GM12878 (cell line): ENCODE measurements at regions not wholly inside any gene's neighbourhood (a gene's known extent, or its start where the extent isn't known, plus 50 kb on each side); places are given as distances from the start of the nearest gene placed in this dataset.

ENCODE experiments used
- ATAC-seq: fragments of 200-7000 bp; cut with Tn5 transposase; 3 replicates; pipeline ENCODE4 v1.9.1; 2020; ENCODE audit warnings: mild to moderate bottlenecking, moderate library complexity
- BruUV-seq: library from RNA; stranded (reverse); fragments of 400-500 nt; replicated peaks from 2 replicates; lab custom pipeline; 2021; lab: Mats Ljungman, UMichigan
- CTCF ChIA-PET: fragments of 300-600 bp; sonication (Branson Sonifier 250); formaldehyde crosslinking; extraction: SDS; loops from one replicate; lab custom pipeline; 2021; ENCODE audit warnings: inconsistent platforms; lab: Yijun Ruan, JAX
- POLR2A ChIA-PET: fragments of 350-600 bp; formaldehyde crosslinking; extraction: SDS; loops from one replicate; lab custom pipeline; 2021; ENCODE audit warnings: inconsistent platforms; lab: Charles Lee
- RAD21 ChIA-PET: fragments of 300-600 bp; sonication (Branson Sonifier 250); formaldehyde crosslinking; loops from one replicate; lab custom pipeline; 2023; ENCODE audit warnings: antibody characterized with exemption; ENCODE audit not compliant: unreplicated experiment; lab: Charles Lee
- SMC1A ChIA-PET: fragments of 300-600 bp; sonication (Branson Sonifier 250); formaldehyde crosslinking; loops from one replicate; lab custom pipeline; 2023; ENCODE audit not compliant: unreplicated experiment, uncharacterized antibody; lab: Charles Lee
- DNase-seq: peaks from one replicate; pipeline ENCODE4 v3.0.0-alpha.2; 2011; ENCODE audit warnings: low read depth, low spot score
- FAIRE-seq: peaks from 3 replicates; lab custom pipeline; 2011; peaks lifted over from hg19 to GRCh38; lab: Jason Lieb, UNC
- H2AFZ ChIP-seq: 2 replicates; pipeline ENCODE4 v1.6.0; 2011; ENCODE audit warnings: low read depth, low read length, control low read depth; ENCODE audit not compliant: control insufficient read depth
- H3K27ac ChIP-seq: 2 replicates; pipeline ENCODE4 v1.5.1; 2011; ENCODE audit warnings: control low read depth; ENCODE audit not compliant: control insufficient read depth, insufficient read depth
- H3K27me3 ChIP-seq, 2 experiments: replicated peaks in 1 of 2; 2 replicates each; pipeline versions ENCODE4 v1.6.0 to v1.6.1; 2011; ENCODE audit warnings: low read length in 1 of 2; ENCODE audit not compliant: control insufficient read depth in 2 of 2, insufficient read depth in 2 of 2
- H3K36me3 ChIP-seq, 2 experiments: 2 replicates each; pipeline ENCODE4 v1.5.1; 2011; ENCODE audit warnings: low read length in 1 of 2; ENCODE audit not compliant: control insufficient read depth in 2 of 2, insufficient read depth in 2 of 2
- H3K4me1 ChIP-seq: 2 replicates; pipeline ENCODE4 v1.6.1; 2011; ENCODE audit warnings: mild to moderate bottlenecking, low read length, moderate library complexity, mixed read lengths; ENCODE audit not compliant: control insufficient read depth, insufficient read depth
- H3K4me2 ChIP-seq: 2 replicates; pipeline ENCODE4 v1.6.0; 2011; ENCODE audit warnings: control low read depth; ENCODE audit not compliant: control insufficient read depth, insufficient read depth
- H3K4me3 ChIP-seq: fragments of 200-600 bp; sonication (generic); 2 replicates; pipeline ENCODE4 v1.5.1; 2016
- H3K79me2 ChIP-seq: 2 replicates; pipeline ENCODE4 v1.6.0; 2011; ENCODE audit warnings: low read length; ENCODE audit not compliant: control insufficient read depth, insufficient read depth
- H3K9ac ChIP-seq: 2 replicates; pipeline ENCODE4 v1.8.0; 2011; ENCODE audit warnings: low read length, control low read depth, mixed read lengths; ENCODE audit not compliant: control insufficient read depth, insufficient read depth
- H3K9me3 ChIP-seq: replicated peaks from 3 replicates; pipeline ENCODE4 v1.5.1; 2011; ENCODE audit warnings: mild to moderate bottlenecking, low read length; ENCODE audit not compliant: control insufficient read depth, insufficient read depth
- H4K20me1 ChIP-seq: 2 replicates; pipeline ENCODE4 v1.6.0; 2011; ENCODE audit not compliant: control insufficient read depth, insufficient read depth
- PML ChIP-seq: IDR thresholded peaks from 2 replicates; pipeline ENCODE4 v1.6.1; 2012; ENCODE audit warnings: low read length, inconsistent platforms
- SMAD5 ChIP-seq: IDR thresholded peaks from 2 replicates; pipeline ENCODE4 v1.6.1; 2016; ENCODE audit warnings: antibody characterized with exemption, low read depth
- SREBF2 ChIP-seq: IDR thresholded peaks from 2 replicates; pipeline ENCODE4 v1.6.1; 2012; ENCODE audit warnings: mild to moderate bottlenecking, low read length
- WGBS: methylation state at CpG from one replicate; pipeline ENCODE4 v1.1.6; 2016; ENCODE audit warnings: low lambda C conversion rate; ENCODE audit not compliant: insufficient replicate concordance, insufficient coverage; ENCODE audit errors: missing lambda C conversion rate; 5-methylcytosine and 5-hydroxymethylcytosine counted together
- in situ Hi-C: fragments of 300-500 bp; cut with MboI; formaldehyde crosslinking; loops from 9 replicates; pipeline ENCODE4 v1.14.3; 2018; ENCODE audit warnings: mixed read lengths
- intact Hi-C: fragments of 100-400 bp; cut with micrococcal nuclease; formaldehyde crosslinking; loops from one replicate; pipeline ENCODE4 v1.14.2; 2022; ENCODE audit not compliant: unreplicated experiment
- TF ChIP-seq, protein P1 (sequence below): fragments of 450-650 bp; formaldehyde crosslinking; IDR thresholded peaks from 2 replicates; pipeline ENCODE4 v1.4.0; 2022; ENCODE audit warnings: mild to moderate bottlenecking, moderate library complexity
- TF ChIP-seq, protein P2 (sequence below): fragments of 150-350 bp; IDR thresholded peaks from 2 replicates; pipeline ENCODE4 v1.6.1; 2014; ENCODE audit warnings: mild to moderate bottlenecking, low read depth, low read length

DNA sequence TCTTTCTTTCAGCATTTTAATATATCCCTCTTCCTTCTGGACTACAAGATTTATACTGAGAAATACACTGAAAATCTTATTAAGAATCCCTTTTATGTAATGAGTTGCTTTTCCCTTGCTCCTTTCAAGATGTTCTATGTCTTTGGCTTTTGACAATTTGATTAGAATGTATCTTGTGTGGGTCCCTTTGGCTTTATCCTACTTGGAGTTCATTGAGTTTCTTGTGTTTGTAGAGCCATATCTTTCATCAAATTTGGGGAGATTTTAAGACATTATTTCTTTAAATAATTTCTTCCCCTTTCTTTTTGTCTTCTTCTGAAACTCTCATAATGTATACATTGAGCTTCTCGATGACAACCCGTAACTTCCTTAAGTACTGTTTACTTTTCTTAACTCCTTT, 739.9 kb upstream of the AMOT start:
- RAD21 ChIA-PET, result no interaction called here
- Histone ChIP-seq H3K4me2 (no peak overlapping the region), H3K4me3 (no peak overlapping the region), H3K9ac (no peak overlapping the region), H4K20me1 (no peaks in the 10 kb centered on the region), H3K79me2 (no peaks in the 10 kb centered on the region), H3K27me3 (no peaks in the 10 kb centered on the region), H3K27ac (no peak overlapping the region), H3K36me3 (no peaks in the 10 kb centered on the region), H2AFZ (no peak overlapping the region), H3K4me1 (no peaks in the 10 kb centered on the region), H3K9me3 (no peaks in the 10 kb centered on the region)
- DNase-seq (no peak), FAIRE-seq (no peak), ATAC-seq (no peak)
- no TSS peak for BruUV-seq
- intact Hi-C loops, result no loop called here
- in situ Hi-C loops, result no loop called here
- CTCF ChIA-PET, result no interaction called here
- POLR2A ChIA-PET, result no interaction called here
- SMC1A ChIA-PET, result no interaction called here
- 35% methylated on average over 2 of the region's 2 CpGs for WGBS
- TF ChIP-seq SREBF2 (no peak), SMAD5 (no peak), PML (no peak)
- TF ChIP-seq, protein P1, sequence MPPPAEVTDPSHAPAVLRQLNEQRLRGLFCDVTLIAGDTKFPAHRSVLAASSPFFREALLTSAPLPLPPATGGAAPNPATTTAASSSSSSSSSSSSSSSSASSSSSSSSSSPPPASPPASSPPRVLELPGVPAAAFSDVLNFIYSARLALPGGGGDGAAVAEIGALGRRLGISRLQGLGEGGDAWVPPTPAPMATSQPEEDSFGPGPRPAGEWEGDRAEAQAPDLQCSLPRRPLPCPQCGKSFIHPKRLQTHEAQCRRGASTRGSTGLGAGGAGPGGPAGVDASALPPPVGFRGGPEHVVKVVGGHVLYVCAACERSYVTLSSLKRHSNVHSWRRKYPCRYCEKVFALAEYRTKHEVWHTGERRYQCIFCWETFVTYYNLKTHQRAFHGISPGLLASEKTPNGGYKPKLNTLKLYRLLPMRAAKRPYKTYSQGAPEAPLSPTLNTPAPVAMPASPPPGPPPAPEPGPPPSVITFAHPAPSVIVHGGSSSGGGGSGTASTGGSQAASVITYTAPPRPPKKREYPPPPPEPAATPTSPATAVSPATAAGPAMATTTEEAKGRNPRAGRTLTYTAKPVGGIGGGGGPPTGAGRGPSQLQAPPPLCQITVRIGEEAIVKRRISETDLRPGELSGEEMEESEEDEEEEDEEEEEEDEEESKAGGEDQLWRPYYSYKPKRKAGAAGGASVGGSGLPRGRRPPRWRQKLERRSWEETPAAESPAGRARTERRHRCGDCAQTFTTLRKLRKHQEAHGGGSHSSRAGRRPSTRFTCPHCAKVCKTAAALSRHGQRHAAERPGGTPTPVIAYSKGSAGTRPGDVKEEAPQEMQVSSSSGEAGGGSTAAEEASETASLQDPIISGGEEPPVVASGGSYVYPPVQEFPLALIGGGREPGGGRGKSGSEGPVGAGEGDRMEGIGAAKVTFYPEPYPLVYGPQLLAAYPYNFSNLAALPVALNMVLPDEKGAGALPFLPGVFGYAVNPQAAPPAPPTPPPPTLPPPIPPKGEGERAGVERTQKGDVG (CRISPR knock-in tag), result no peak
- TF ChIP-seq, protein P2, sequence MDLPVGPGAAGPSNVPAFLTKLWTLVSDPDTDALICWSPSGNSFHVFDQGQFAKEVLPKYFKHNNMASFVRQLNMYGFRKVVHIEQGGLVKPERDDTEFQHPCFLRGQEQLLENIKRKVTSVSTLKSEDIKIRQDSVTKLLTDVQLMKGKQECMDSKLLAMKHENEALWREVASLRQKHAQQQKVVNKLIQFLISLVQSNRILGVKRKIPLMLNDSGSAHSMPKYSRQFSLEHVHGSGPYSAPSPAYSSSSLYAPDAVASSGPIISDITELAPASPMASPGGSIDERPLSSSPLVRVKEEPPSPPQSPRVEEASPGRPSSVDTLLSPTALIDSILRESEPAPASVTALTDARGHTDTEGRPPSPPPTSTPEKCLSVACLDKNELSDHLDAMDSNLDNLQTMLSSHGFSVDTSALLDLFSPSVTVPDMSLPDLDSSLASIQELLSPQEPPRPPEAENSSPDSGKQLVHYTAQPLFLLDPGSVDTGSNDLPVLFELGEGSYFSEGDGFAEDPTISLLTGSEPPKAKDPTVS, result no peak
